Liver (tissue), 8 donors: ENCODE measurements at regions not wholly inside any gene's neighbourhood (a gene's known extent, or its start where the extent isn't known, plus 50 kb on each side); places are given as distances from the start of the nearest gene placed in this dataset.

Experiments
- DNase-seq: peaks from one replicate; pipeline ENCODE4 v3.0.0-alpha.2; 2017; ENCODE audit warnings: low spot score
- H3K27ac ChIP-seq, 2 donors: one replicate each; pipeline ENCODE4 v1.7.0; 2013; ENCODE audit warnings: inconsistent platforms in 2 of 2, low read length in 2 of 2, control low read depth in 1 of 2, low read depth in 1 of 2, mild to moderate bottlenecking in 1 of 2
- H3K27me3 ChIP-seq, 4 donors: one replicate each; pipeline versions ENCODE4 v1.6.1 to v1.7.0; 2013; ENCODE audit warnings: low read length in 3 of 4, inconsistent platforms in 1 of 4, mild to moderate bottlenecking in 1 of 4, moderate library complexity in 1 of 4; ENCODE audit not compliant: control insufficient read depth in 4 of 4, insufficient read depth in 4 of 4
- H3K36me3 ChIP-seq, 4 donors: one replicate each; pipeline versions ENCODE4 v1.6.1 to v1.7.0; 2013; ENCODE audit warnings: low read length in 3 of 4, mild to moderate bottlenecking in 3 of 4, low read depth in 1 of 4, moderate library complexity in 1 of 4; ENCODE audit not compliant: control insufficient read depth in 4 of 4, insufficient read depth in 3 of 4
- H3K4me1 ChIP-seq, 4 donors: one replicate each; pipeline versions ENCODE4 v1.6.1 to v1.7.0; 2013; ENCODE audit warnings: low read length in 3 of 4, mild to moderate bottlenecking in 3 of 4, moderate library complexity in 1 of 4; ENCODE audit not compliant: control insufficient read depth in 4 of 4, insufficient read depth in 4 of 4
- H3K4me3 ChIP-seq, 3 donors: one replicate each; pipeline versions ENCODE4 v1.6.1 to v1.7.0; 2013; ENCODE audit warnings: low read length in 3 of 3, control low read depth in 1 of 3, low read depth in 1 of 3, mild to moderate bottlenecking in 1 of 3
- H3K9ac ChIP-seq, 2 donors: one replicate each; pipeline ENCODE4 v1.7.0; 2013; ENCODE audit warnings: low read length in 2 of 2, mild to moderate bottlenecking in 2 of 2, moderate library complexity in 2 of 2, control low read depth in 1 of 2, low read depth in 1 of 2
- H3K9me3 ChIP-seq, 4 donors: one replicate each; pipeline versions ENCODE4 v1.6.1 to v1.7.0; 2013; ENCODE audit warnings: low read length in 3 of 4; ENCODE audit not compliant: control insufficient read depth in 4 of 4
- EGR1 ChIP-seq, 2 donors: IDR thresholded peaks; 2 replicates each; pipeline ENCODE4 v1.6.1; 2016 to 2018; ENCODE audit warnings: antibody characterized with exemption in 2 of 2, low read depth in 2 of 2
- FOXA1 ChIP-seq: IDR thresholded peaks from 2 replicates; pipeline ENCODE4 v1.6.1; 2016; ENCODE audit warnings: antibody characterized with exemption
- FOXA2 ChIP-seq: IDR thresholded peaks from 2 replicates; pipeline ENCODE4 v1.6.1; 2016; ENCODE audit warnings: antibody characterized with exemption
- GABPA ChIP-seq, 2 donors: IDR thresholded peaks in 1 of 2; conservative IDR thresholded peaks in 1 of 2; 2 replicates each; pipeline ENCODE4 v1.6.1; 2016; ENCODE audit warnings: antibody characterized with exemption in 2 of 2, mild to moderate bottlenecking in 1 of 2, moderate library complexity in 1 of 2
- HNF4A ChIP-seq, 2 donors: conservative IDR thresholded peaks; 2 replicates each; pipeline ENCODE4 v1.6.1; 2016; ENCODE audit warnings: antibody characterized with exemption in 2 of 2, mild to moderate bottlenecking in 2 of 2
- HNF4G ChIP-seq: IDR thresholded peaks from 2 replicates; pipeline ENCODE4 v1.6.1; 2016; ENCODE audit warnings: antibody characterized with exemption
- MAX ChIP-seq: IDR thresholded peaks from 2 replicates; pipeline ENCODE4 v1.6.1; 2016; ENCODE audit warnings: antibody characterized with exemption
- NR2F2 ChIP-seq: IDR thresholded peaks from 2 replicates; pipeline ENCODE4 v1.6.1; 2016; ENCODE audit warnings: antibody characterized with exemption
- RAD21 ChIP-seq, 2 donors: IDR thresholded peaks; 2 replicates each; pipeline ENCODE4 v1.6.1; 2016; ENCODE audit warnings: antibody characterized with exemption in 2 of 2, mild to moderate bottlenecking in 2 of 2
- REST ChIP-seq: IDR thresholded peaks from 2 replicates; pipeline ENCODE4 v1.6.1; 2016; ENCODE audit warnings: antibody characterized with exemption, mild to moderate bottlenecking
- RXRA ChIP-seq, 2 donors: IDR thresholded peaks; 2 replicates each; pipeline ENCODE4 v1.6.1; 2017 to 2018; ENCODE audit warnings: antibody characterized with exemption in 2 of 2, mild to moderate bottlenecking in 1 of 2
- SP1 ChIP-seq: IDR thresholded peaks from 2 replicates; pipeline ENCODE4 v1.6.1; 2018; ENCODE audit warnings: antibody characterized with exemption, mild to moderate bottlenecking
- TAF1 ChIP-seq: conservative IDR thresholded peaks from 2 replicates; pipeline ENCODE4 v1.6.1; 2016; ENCODE audit warnings: antibody characterized with exemption, mild to moderate bottlenecking
- ZBTB33 ChIP-seq: IDR thresholded peaks from 2 replicates; pipeline ENCODE4 v1.6.1; 2016; ENCODE audit warnings: antibody characterized with exemption
- WGBS: extraction: QIAGEN DNeasy Blood & Tissue Kit; methylation state at CpG from one replicate; pipeline ENCODE4 v1.1.7; 2013; 5-methylcytosine and 5-hydroxymethylcytosine counted together
- TF ChIP-seq, protein P1 (sequence below): IDR thresholded peaks from 2 replicates; pipeline ENCODE4 v1.6.1; 2016; ENCODE audit warnings: antibody characterized with exemption
- TF ChIP-seq, protein P2 (sequence below): fragments of 150-350 bp; IDR thresholded peaks from 2 replicates; pipeline ENCODE4 v1.5.1; 2017; ENCODE audit warnings: improper control_type of control experiment, low read depth, low read length; ENCODE audit not compliant: missing input control
- donor health status: healthy.
- donor health status: healthy.
- donor health status: healthy.
- donor health status: healthy.
- donor health status: healthy.

- TF ChIP-seq ZBTB33 (no peak), EGR1 (IDR thresholded peaks at IDR 0.05; ENCODE audit: low read depth in 2 of 2) (no peak), RAD21 (IDR thresholded peaks at IDR 0.05) (no peak), FOXA2 (no peak), RXRA (IDR thresholded peaks at IDR 0.05) (no peak), NR2F2 (no peak), TAF1 (no peak), MAX (no peak)
- TF ChIP-seq, protein P1, sequence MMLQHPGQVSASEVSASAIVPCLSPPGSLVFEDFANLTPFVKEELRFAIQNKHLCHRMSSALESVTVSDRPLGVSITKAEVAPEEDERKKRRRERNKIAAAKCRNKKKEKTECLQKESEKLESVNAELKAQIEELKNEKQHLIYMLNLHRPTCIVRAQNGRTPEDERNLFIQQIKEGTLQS, result no peak
These were observed 506.6 kb downstream of the FRK start (continued) for GRCh38 chr6:115554060-115554459.

DNA sequence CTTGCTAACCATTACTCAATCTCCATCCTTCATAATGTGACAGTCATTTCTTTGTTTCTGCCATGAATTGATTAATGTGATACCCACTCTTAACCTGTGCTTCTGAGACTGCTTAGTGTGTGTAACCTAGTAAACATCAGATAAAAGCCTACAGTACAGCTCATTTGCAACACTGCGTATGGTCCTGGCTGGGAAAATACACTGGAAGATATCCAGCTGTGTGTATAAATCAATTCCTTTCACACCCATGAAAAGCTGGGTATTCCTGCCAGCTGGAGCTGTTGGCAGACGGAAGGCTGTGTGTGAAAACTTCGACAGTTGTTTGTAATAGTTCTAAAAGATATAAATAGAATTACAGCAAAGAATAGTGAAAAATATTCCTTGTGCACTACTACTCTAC is 509.2 kb downstream of the FRK start:
- DNase-seq, result no peak
- Histone ChIP-seq H3K9me3 (no peaks in the 10 kb centered on the region), H3K27me3 (no peaks in the 10 kb centered on the region), H3K9ac (no peak overlapping the region), H3K36me3 (no peaks in the 10 kb centered on the region), H3K27ac (no peak overlapping the region), H3K4me3 (no peak overlapping the region), H3K4me1 (peaks cover 0 to 6% (median 1%) of the 10 kb centered on the region in 4 donors)
- 18% methylated on average over 3 of the region's 3 CpGs for WGBS
- TF ChIP-seq EGR1 (IDR thresholded peaks at IDR 0.05; ENCODE audit: low read depth in 2 of 2) (no peak), RXRA (IDR thresholded peaks at IDR 0.05) (peak in 1 of 2 donors; percentile 10)

- no peak for TF ChIP-seq NR2F2
- TF ChIP-seq HNF4A (conservative IDR thresholded peaks at IDR 0.05), result no peak
- no peak for TF ChIP-seq RAD21 (IDR thresholded peaks at IDR 0.05)
- TF ChIP-seq EGR1 (IDR thresholded peaks at IDR 0.05; ENCODE audit: low read depth in 2 of 2), result no peak
- no peak for TF ChIP-seq RXRA (IDR thresholded peaks at IDR 0.05)
- no peak for TF ChIP-seq HNF4G
- Histone ChIP-seq H3K36me3 (no peaks in the 10 kb centered on the region), H3K4me3 (no peak overlapping the region), H3K27ac (no peak overlapping the region), H3K9ac (no peak overlapping the region), H3K9me3 (no peaks in the 10 kb centered on the region), H3K27me3 (no peaks in the 10 kb centered on the region), H3K4me1 (no peaks in the 10 kb centered on the region)
- 84% methylated on average over 3 of the region's 3 CpGs for WGBS
- DNase-seq, result no peak
These were observed 515.1 kb downstream of the FRK start for GRCh38 chr6:115545672-115545986.

- no peak for DNase-seq
- H3K36me3 ChIP-seq, result no peaks in the 10 kb centered on the region
- no peaks in the 10 kb centered on the region for H3K27me3 ChIP-seq
- H3K9me3 ChIP-seq, result no peaks in the 10 kb centered on the region
- no peak overlapping the region for H3K4me3 ChIP-seq
- WGBS, result 88% methylated on average over 23 of the region's 23 CpGs
- H3K4me1 ChIP-seq, result no peaks in the 10 kb centered on the region
- H3K27ac ChIP-seq, result no peak overlapping the region
- no peak overlapping the region for H3K9ac ChIP-seq
- TF ChIP-seq MAX (no peak), NR2F2 (no peak), RAD21 (IDR thresholded peaks at IDR 0.05) (no peak), SP1 (no peak), REST (no peak), FOXA1 (no peak), GABPA (IDR thresholded peaks at IDR 0.05 in 1 of 2, conservative IDR thresholded peaks at IDR 0.05 in 1 of 2) (no peak), RXRA (IDR thresholded peaks at IDR 0.05) (no peak)
- TF ChIP-seq, protein P1, result no peak
- TF ChIP-seq, protein P2, sequence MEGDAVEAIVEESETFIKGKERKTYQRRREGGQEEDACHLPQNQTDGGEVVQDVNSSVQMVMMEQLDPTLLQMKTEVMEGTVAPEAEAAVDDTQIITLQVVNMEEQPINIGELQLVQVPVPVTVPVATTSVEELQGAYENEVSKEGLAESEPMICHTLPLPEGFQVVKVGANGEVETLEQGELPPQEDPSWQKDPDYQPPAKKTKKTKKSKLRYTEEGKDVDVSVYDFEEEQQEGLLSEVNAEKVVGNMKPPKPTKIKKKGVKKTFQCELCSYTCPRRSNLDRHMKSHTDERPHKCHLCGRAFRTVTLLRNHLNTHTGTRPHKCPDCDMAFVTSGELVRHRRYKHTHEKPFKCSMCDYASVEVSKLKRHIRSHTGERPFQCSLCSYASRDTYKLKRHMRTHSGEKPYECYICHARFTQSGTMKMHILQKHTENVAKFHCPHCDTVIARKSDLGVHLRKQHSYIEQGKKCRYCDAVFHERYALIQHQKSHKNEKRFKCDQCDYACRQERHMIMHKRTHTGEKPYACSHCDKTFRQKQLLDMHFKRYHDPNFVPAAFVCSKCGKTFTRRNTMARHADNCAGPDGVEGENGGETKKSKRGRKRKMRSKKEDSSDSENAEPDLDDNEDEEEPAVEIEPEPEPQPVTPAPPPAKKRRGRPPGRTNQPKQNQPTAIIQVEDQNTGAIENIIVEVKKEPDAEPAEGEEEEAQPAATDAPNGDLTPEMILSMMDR, result no peak
These were observed 515.7 kb downstream of the FRK start for GRCh38 chr6:115544765-115545671.
